NT2/D1 (cell line): ENCODE measurements at regions not wholly inside any gene's neighbourhood (a gene's known extent, or its start where the extent isn't known, plus 50 kb on each side); places are given as distances from the start of the nearest gene placed in this dataset.

Source experiments
- SUZ12 ChIP-seq: IDR thresholded peaks from 2 replicates; pipeline ENCODE4 v1.6.1; 2011; ENCODE audit not compliant: insufficient read length, insufficient read depth; ENCODE audit errors: extremely low read depth
- YY1 ChIP-seq: IDR thresholded peaks from 2 replicates; pipeline ENCODE4 v1.6.1; 2011; ENCODE audit not compliant: insufficient read length, insufficient read depth

- TF ChIP-seq SUZ12: no peak
- no peak for TF ChIP-seq YY1
Measured at GRCh38 chr7:46079421-46079820, 158.3 kb upstream of the IGFBP3 start.
